ENCODE measurements at regions not wholly inside any gene's neighbourhood (a gene's known extent, or its start where the extent isn't known, plus 50 kb on each side); places are given as distances from the start of the nearest gene placed in this dataset.

GRCh38 chr1:219751870-219752507 lies 139.1 kb upstream of the ZC3H11B start:
- H3K4me2 ChIP-seq (ENCODE audit: low read depth, low read length, poor library complexity, severe bottlenecking): no peak overlapping the region
- H2AFZ ChIP-seq (ENCODE audit: low read length): no peak overlapping the region

GRCh38 chr1:219749370-219749769 lies 136.5 kb upstream of the ZC3H11B start:
- H3K36me3 ChIP-seq (ENCODE audit: insufficient read depth, low read length): no peaks in the 10 kb centered on the region
- H3K79me2 ChIP-seq (ENCODE audit: insufficient read depth, low read length): no peaks in the 10 kb centered on the region
- no peak for TF ChIP-seq EZH2phosphoT487 (IDR thresholded peaks at IDR 0.05; ENCODE audit: borderline replicate concordance)
- no peak for TF ChIP-seq CTCF (conservative IDR thresholded peaks at IDR 0.05; ENCODE audit: low read length)
- H3K4me1 ChIP-seq (ENCODE audit: insufficient read depth, low read length, poor library complexity, severe bottlenecking): no peaks in the 10 kb centered on the region
- no peaks in the 10 kb centered on the region for H3K9me2 ChIP-seq (replicated peaks; ENCODE audit: low read depth, low read length)
- H3K4me2 ChIP-seq (ENCODE audit: low read depth, low read length, poor library complexity, severe bottlenecking): no peak overlapping the region
- no peaks in the 10 kb centered on the region for H3K9me3 ChIP-seq (ENCODE audit: insufficient read depth, low read depth, low read length)
- no peak overlapping the region for H3K9ac ChIP-seq (ENCODE audit: low read depth, low read length, poor library complexity, severe bottlenecking)
- no peaks in the 10 kb centered on the region for H4K20me1 ChIP-seq (ENCODE audit: insufficient read depth, low read length, poor library complexity, severe bottlenecking)
- no peak overlapping the region for H3K4me3 ChIP-seq (ENCODE audit: low read length, poor library complexity, severe bottlenecking)
- no peaks in the 10 kb centered on the region for H3K27me3 ChIP-seq (ENCODE audit: insufficient read depth, low read length, poor library complexity, severe bottlenecking)
- H2AFZ ChIP-seq (ENCODE audit: low read length): no peak overlapping the region
- no peaks in the 10 kb centered on the region for H3F3A ChIP-seq (ENCODE audit: low read depth)

More at GRCh38 chr1:219751870-219752507, 139.1 kb upstream of the ZC3H11B start:
- TF ChIP-seq CTCF (conservative IDR thresholded peaks at IDR 0.05; ENCODE audit: low read length): no peak
- no peak for TF ChIP-seq EZH2phosphoT487 (IDR thresholded peaks at IDR 0.05; ENCODE audit: borderline replicate concordance)
- no peaks in the 10 kb centered on the region for H4K20me1 ChIP-seq (ENCODE audit: insufficient read depth, low read length, poor library complexity, severe bottlenecking)
- no peaks in the 10 kb centered on the region for H3K36me3 ChIP-seq (ENCODE audit: insufficient read depth, low read length)
- no peaks in the 10 kb centered on the region for H3K27me3 ChIP-seq (ENCODE audit: insufficient read depth, low read length, poor library complexity, severe bottlenecking)
- H3K9me2 ChIP-seq (replicated peaks; ENCODE audit: low read depth, low read length): no peaks in the 10 kb centered on the region
- no peak overlapping the region for H3K9ac ChIP-seq (ENCODE audit: low read depth, low read length, poor library complexity, severe bottlenecking)
- no peaks in the 10 kb centered on the region for H3K4me1 ChIP-seq (ENCODE audit: insufficient read depth, low read length, poor library complexity, severe bottlenecking)
- no peaks in the 10 kb centered on the region for H3K79me2 ChIP-seq (ENCODE audit: insufficient read depth, low read length)
- H3K4me3 ChIP-seq (ENCODE audit: low read length, poor library complexity, severe bottlenecking): no peak overlapping the region
- H3F3A ChIP-seq (ENCODE audit: low read depth): no peaks in the 10 kb centered on the region
- H3K9me3 ChIP-seq (ENCODE audit: insufficient read depth, low read depth, low read length): no peaks in the 10 kb centered on the region

- no peak overlapping the region for H2AFZ ChIP-seq (ENCODE audit: low read length)
- no peaks in the 10 kb centered on the region for H3K4me1 ChIP-seq (ENCODE audit: insufficient read depth, low read length, poor library complexity, severe bottlenecking)
- no peaks in the 10 kb centered on the region for H3K27me3 ChIP-seq (ENCODE audit: insufficient read depth, low read length, poor library complexity, severe bottlenecking)
- TF ChIP-seq CTCF (conservative IDR thresholded peaks at IDR 0.05; ENCODE audit: low read length) (no peak), EZH2phosphoT487 (IDR thresholded peaks at IDR 0.05; ENCODE audit: borderline replicate concordance) (no peak)
- no peak overlapping the region for H3K4me3 ChIP-seq (ENCODE audit: low read length, poor library complexity, severe bottlenecking)
- no peaks in the 10 kb centered on the region for H3K9me2 ChIP-seq (replicated peaks; ENCODE audit: low read depth, low read length)
- no peaks in the 10 kb centered on the region for H3K36me3 ChIP-seq (ENCODE audit: insufficient read depth, low read length)
- H3K79me2 ChIP-seq (ENCODE audit: insufficient read depth, low read length): no peaks in the 10 kb centered on the region
- H3K4me2 ChIP-seq (ENCODE audit: low read depth, low read length, poor library complexity, severe bottlenecking): no peak overlapping the region
- H3K9me3 ChIP-seq (ENCODE audit: insufficient read depth, low read depth, low read length): no peaks in the 10 kb centered on the region
- no peaks in the 10 kb centered on the region for H3F3A ChIP-seq (ENCODE audit: low read depth)
- no peaks in the 10 kb centered on the region for H4K20me1 ChIP-seq (ENCODE audit: insufficient read depth, low read length, poor library complexity, severe bottlenecking)
- H3K9ac ChIP-seq (ENCODE audit: low read depth, low read length, poor library complexity, severe bottlenecking): no peak overlapping the region
These were observed 133.2 kb upstream of the ZC3H11B start for GRCh38 chr1:219746141-219746540.
